ENCODE measurements at regions not wholly inside any gene's neighbourhood (a gene's known extent, or its start where the extent isn't known, plus 50 kb on each side); places are given as distances from the start of the nearest gene placed in this dataset.

DNA sequence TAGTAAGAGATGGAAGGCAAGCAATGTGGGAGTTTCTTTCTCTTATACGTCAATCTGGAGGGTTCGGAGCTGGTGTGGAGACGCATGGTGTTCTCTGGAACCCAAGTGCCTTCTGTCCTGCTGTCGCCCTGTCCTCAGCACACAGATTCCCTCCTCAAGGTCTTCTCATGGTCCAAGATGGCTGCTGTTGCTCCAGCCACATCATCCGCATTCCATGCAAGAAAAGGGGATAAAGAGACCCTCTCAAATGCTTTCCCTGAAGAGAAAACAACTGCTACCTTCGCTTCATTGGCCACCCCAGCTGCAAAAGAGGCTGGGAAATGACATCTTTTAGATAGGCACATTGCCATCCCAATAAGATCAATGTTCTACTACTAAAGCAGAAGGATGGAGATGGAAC is 151.2 kb downstream of the ANKRD60 start:
- Histone ChIP-seq H3K4me3 (ENCODE audit: low read depth, low read length) (no peak overlapping the region), H3K27ac (ENCODE audit: low read depth, low read length) (no peak overlapping the region), H3K9me3 (ENCODE audit: control insufficient read depth, insufficient read depth, low read length) (no peaks in the 10 kb centered on the region), H3K27me3 (ENCODE audit: control insufficient read depth, insufficient read depth, low read length) (no peaks in the 10 kb centered on the region)
- no peak for DNase-seq (ENCODE audit: low read depth, low spot score)
- ChIA-PET CTCF (no interaction called here), POLR2A (no interaction called here)
- TF ChIP-seq, protein P1, sequence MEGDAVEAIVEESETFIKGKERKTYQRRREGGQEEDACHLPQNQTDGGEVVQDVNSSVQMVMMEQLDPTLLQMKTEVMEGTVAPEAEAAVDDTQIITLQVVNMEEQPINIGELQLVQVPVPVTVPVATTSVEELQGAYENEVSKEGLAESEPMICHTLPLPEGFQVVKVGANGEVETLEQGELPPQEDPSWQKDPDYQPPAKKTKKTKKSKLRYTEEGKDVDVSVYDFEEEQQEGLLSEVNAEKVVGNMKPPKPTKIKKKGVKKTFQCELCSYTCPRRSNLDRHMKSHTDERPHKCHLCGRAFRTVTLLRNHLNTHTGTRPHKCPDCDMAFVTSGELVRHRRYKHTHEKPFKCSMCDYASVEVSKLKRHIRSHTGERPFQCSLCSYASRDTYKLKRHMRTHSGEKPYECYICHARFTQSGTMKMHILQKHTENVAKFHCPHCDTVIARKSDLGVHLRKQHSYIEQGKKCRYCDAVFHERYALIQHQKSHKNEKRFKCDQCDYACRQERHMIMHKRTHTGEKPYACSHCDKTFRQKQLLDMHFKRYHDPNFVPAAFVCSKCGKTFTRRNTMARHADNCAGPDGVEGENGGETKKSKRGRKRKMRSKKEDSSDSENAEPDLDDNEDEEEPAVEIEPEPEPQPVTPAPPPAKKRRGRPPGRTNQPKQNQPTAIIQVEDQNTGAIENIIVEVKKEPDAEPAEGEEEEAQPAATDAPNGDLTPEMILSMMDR (IDR thresholded peaks at IDR 0.05; ENCODE audit: low read depth, low read length) = no peak

DNA sequence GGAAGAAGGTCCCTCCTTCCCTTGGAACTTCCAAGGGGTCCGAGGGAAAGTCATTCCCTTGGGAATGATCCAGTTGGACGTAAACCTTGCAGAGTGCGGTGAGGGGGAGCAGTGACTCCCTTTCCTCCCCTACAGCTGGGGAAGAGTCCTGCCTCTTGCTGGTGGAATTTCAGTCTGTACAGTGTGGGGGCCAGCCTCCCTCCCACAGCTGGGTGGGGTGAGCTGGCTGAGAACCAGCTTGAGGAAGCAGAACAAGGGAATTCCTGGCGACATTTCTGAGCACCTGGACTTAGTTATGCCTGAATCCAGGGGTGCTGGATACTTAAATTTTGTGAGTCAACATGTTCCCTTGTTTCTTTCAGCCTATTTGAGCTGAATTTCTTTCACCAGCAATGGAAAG is 152.0 kb downstream of the ANKRD60 start:
- no peak overlapping the region for H3K27ac ChIP-seq (ENCODE audit: low read depth, low read length)
- H3K4me3 ChIP-seq (ENCODE audit: low read depth, low read length) = no peak overlapping the region
- H3K27me3 ChIP-seq (ENCODE audit: control insufficient read depth, insufficient read depth, low read length) = no peaks in the 10 kb centered on the region
- CTCF ChIA-PET = no interaction called here
- DNase-seq (ENCODE audit: low read depth, low spot score) = no peak
- TF ChIP-seq, protein P1 (IDR thresholded peaks at IDR 0.05; ENCODE audit: low read depth, low read length) = no peak
- no peaks in the 10 kb centered on the region for H3K9me3 ChIP-seq (ENCODE audit: control insufficient read depth, insufficient read depth, low read length)
- POLR2A ChIA-PET = no interaction called here

DNA sequence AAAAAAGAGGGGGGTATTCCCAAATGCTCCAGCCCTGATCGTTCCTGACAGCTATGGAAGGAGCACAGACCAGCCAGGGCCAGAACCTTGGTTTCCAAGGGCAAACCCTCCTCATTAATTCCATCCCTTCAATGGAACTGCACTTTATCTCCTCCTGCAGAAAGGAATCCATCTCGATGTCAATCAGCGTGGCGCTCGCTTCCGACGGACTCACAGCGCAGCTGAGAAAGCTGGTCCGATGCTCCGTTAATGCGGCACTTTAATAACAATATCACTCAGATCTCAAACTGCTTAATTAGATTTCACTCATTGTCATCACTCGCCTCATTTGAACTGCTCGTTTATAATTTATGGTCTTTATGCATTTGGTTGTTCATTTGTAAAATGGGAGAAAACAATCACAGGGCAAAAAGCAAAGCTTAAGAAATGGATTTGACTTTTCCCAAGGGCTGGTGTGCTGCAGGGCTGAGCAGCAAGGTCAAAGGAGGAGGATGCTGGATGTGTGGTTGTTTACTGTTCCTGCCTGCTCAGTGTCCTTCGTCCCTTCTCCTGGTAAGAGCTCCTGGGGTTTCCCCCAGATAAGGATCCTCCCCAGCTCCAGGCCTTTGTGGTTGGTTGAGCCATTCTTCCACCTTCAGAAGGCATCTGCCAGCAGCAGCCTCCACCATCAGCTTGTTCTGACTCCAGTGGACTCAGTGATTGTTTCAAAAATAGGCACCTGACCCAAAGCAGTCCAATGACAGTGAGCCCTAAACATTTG is 152.7 kb downstream of the ANKRD60 start:
- POLR2A ChIA-PET = no interaction called here
- no peak overlapping the region for H3K27ac ChIP-seq (ENCODE audit: low read depth, low read length)

DNA sequence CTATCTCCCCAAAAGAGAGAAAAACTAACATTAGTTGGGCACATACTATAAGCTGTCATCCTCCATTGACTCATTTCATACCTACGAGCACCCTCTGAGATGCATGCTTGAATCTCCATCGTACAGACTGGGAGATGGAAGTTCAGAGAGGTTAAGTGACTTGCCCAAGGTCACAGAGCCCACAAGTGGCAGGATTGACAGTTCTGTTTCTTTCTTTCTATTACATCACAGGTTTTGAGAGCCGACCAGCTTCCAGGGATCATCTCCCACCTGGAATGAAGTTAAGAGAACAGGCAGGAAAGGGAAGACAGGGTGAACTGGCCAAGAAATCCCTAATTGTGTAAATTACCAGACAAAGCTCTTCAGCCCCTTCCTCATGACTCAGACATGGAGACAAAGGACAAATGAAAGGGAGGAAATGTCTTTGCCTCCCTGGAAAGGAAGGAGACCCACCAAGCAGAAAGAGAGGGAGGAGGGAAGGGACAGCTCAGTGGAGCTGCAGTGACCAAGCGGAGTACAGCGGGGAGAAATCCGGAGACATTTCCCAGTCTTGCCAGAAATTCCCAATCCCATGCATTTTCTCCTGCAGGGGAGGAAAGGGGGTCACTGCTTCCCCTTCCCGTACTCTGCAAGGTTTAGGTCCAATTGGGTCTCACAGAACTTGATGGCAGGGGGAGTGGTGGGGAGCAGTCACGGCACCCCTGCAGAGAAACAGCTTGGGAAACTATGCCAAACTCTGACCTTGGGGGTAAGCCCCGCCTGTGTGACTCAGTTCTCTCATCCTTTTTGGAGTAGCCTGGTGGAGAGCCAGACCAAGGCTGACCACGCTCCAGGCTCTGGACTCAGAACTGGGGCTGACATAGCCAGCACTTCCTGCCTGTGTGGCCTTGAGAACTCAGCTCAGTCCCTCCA is 154.3 kb downstream of the ANKRD60 start:
- Histone ChIP-seq H3K27me3 (ENCODE audit: control insufficient read depth, insufficient read depth, low read length) (no peaks in the 10 kb centered on the region), H3K9me3 (ENCODE audit: control insufficient read depth, insufficient read depth, low read length) (no peaks in the 10 kb centered on the region), H3K4me3 (ENCODE audit: low read depth, low read length) (no peak overlapping the region), H3K27ac (ENCODE audit: low read depth, low read length) (no peak overlapping the region)
- ChIA-PET POLR2A (no interaction called here), CTCF (no interaction called here)
- no peak for DNase-seq (ENCODE audit: low read depth, low spot score)
- TF ChIP-seq, protein P1 (IDR thresholded peaks at IDR 0.05; ENCODE audit: low read depth, low read length) = no peak

More for the DNA sequence above, 152.7 kb downstream of the ANKRD60 start:
- no peaks in the 10 kb centered on the region for H3K9me3 ChIP-seq (ENCODE audit: control insufficient read depth, insufficient read depth, low read length)
- no peak for DNase-seq (ENCODE audit: low read depth, low spot score)
- no peak overlapping the region for H3K4me3 ChIP-seq (ENCODE audit: low read depth, low read length)
- H3K27me3 ChIP-seq (ENCODE audit: control insufficient read depth, insufficient read depth, low read length) = no peaks in the 10 kb centered on the region
- TF ChIP-seq, protein P1 (IDR thresholded peaks at IDR 0.05; ENCODE audit: low read depth, low read length) = no peak
- CTCF ChIA-PET = interaction anchor here (0.7 kb wide), 1 partner anchor 430 kb away, joined by 3 read pairs; no protein-coding TSS in a partner anchor

All from AG04450 (cell line).